K562 (cell line): ENCODE measurements at regions not wholly inside any gene's neighbourhood (a gene's known extent, or its start where the extent isn't known, plus 50 kb on each side); places are given as distances from the start of the nearest gene placed in this dataset.

Experiments used
- ARHGAP35 ChIP-seq: fragments of 450-650 bp; IDR thresholded peaks from 2 replicates; pipeline ENCODE4 v1.6.1; 2018; ENCODE audit not compliant: partially characterized antibody
- BRF2 ChIP-seq: IDR thresholded peaks from 3 replicates; pipeline ENCODE4 v1.6.1; 2011; ENCODE audit warnings: borderline replicate concordance, mild to moderate bottlenecking; ENCODE audit not compliant: insufficient read length, insufficient read depth
- CREB1 ChIP-seq, 2 experiments: sonication (generic) in 1 of 2; formaldehyde crosslinking in 1 of 2; IDR thresholded peaks; 2 replicates each; pipeline versions ENCODE4 v1.6.1 to v1.8.0; 2012 to 2022; ENCODE audit warnings: inconsistent platforms in 1 of 2, mild to moderate bottlenecking in 1 of 2, missing genetic modification reagents in 1 of 2, moderate library complexity in 1 of 2
- CTCF ChIP-seq, 3 experiments: IDR thresholded peaks in 2 of 3; conservative IDR thresholded peaks in 1 of 3; 2 replicates each; pipeline ENCODE4 v1.5.1; 2011 to 2012; ENCODE audit warnings: low read length in 3 of 3, mild to moderate bottlenecking in 3 of 3, control low read depth in 2 of 3, improper control_type of control experiment in 1 of 3, inconsistent platforms in 1 of 3, low read depth in 1 of 3, mixed read lengths in 1 of 3, moderate library complexity in 1 of 3; ENCODE audit not compliant: insufficient read depth in 2 of 3
- DMBX1 ChIP-seq: fragments of 250-450 bp; sonication (Bioruptor Pico); IDR thresholded peaks from 2 replicates; pipeline ENCODE4 v1.8.0; 2022; ENCODE audit warnings: inconsistent platforms, mild to moderate bottlenecking, moderate library complexity, borderline replicate concordance
- FOSL1 ChIP-seq: fragments of 200-800 bp; sonication (Bioruptor generic); conservative IDR thresholded peaks from 2 replicates; pipeline ENCODE4 v1.6.1; 2016; ENCODE audit warnings: missing genetic modification characterization, missing compliant biosample characterization
- HMG20B ChIP-seq: fragments of 250-450 bp; sonication (Bioruptor Pico); IDR thresholded peaks from 2 replicates; pipeline ENCODE4 v1.5.0; 2021; ENCODE audit warnings: mild to moderate bottlenecking
- JUND ChIP-seq, 2 experiments: IDR thresholded peaks; 2 replicates in 1 of 2; 3 replicates in 1 of 2; pipeline ENCODE4 v1.6.1; 2011; ENCODE audit warnings: borderline replicate concordance in 2 of 2, low read depth in 2 of 2, low read length in 2 of 2, improper control_type of control experiment in 1 of 2, missing biosample characterization in 1 of 2, missing genetic modification characterization in 1 of 2, missing genetic modification reagents in 1 of 2
- POLR2A ChIP-seq: fragments of 450-650 bp; conservative IDR thresholded peaks from 2 replicates; pipeline ENCODE4 v1.6.1; 2016
- ZNF175 ChIP-seq: fragments of 200-800 bp; sonication (Bioruptor generic); IDR thresholded peaks from 2 replicates; pipeline ENCODE4 v1.6.1; 2016; ENCODE audit warnings: low read depth, mild to moderate bottlenecking, missing genetic modification characterization, missing compliant biosample characterization
- ZZZ3 ChIP-seq: fragments of 450-650 bp; IDR thresholded peaks from 2 replicates; pipeline ENCODE4 v1.6.1; 2016; ENCODE audit warnings: antibody characterized with exemption, mild to moderate bottlenecking, moderate library complexity
- TF ChIP-seq, protein P1 (sequence below), 2 experiments: fragments of 450-650 bp in 1 of 2; sonication (generic) in 1 of 2; formaldehyde crosslinking in 1 of 2; IDR thresholded peaks; 2 replicates each; pipeline versions ENCODE4 v1.7.1 to v1.9.0; 2016 to 2022; ENCODE audit warnings: inconsistent platforms in 1 of 2, mild to moderate bottlenecking in 1 of 2, missing genetic modification reagents in 1 of 2
- TF ChIP-seq, protein P2 (sequence below): fragments of 450-650 bp; formaldehyde crosslinking; IDR thresholded peaks from 2 replicates; pipeline ENCODE4 v1.4.0; 2022; ENCODE audit warnings: missing genetic modification characterization

GRCh38 chr16:54652201-54652770 is 278.4 kb upstream of the IRX5 start:
- TF ChIP-seq CTCF (IDR thresholded peaks at IDR 0.05 in 2 of 3, conservative IDR thresholded peaks at IDR 0.05 in 1 of 3; ENCODE audit: insufficient read depth in 2 of 3, low read depth in 1 of 3, low read length in 3 of 3): no peak
- TF ChIP-seq CREB1 (IDR thresholded peaks at IDR 0.05): no peak
- no peak for TF ChIP-seq CREB1 (CRISPR knock-in tag; IDR thresholded peaks at IDR 0.05)
- TF ChIP-seq HMG20B (CRISPR knock-in tag): no peak
- no peak for TF ChIP-seq DMBX1
- TF ChIP-seq ZNF175 (CRISPR knock-in tag): no peak
- no peak for TF ChIP-seq ARHGAP35
- no peak for TF ChIP-seq POLR2A
- no peak for TF ChIP-seq ZZZ3
- TF ChIP-seq BRF2: no peak
- TF ChIP-seq, protein P1, sequence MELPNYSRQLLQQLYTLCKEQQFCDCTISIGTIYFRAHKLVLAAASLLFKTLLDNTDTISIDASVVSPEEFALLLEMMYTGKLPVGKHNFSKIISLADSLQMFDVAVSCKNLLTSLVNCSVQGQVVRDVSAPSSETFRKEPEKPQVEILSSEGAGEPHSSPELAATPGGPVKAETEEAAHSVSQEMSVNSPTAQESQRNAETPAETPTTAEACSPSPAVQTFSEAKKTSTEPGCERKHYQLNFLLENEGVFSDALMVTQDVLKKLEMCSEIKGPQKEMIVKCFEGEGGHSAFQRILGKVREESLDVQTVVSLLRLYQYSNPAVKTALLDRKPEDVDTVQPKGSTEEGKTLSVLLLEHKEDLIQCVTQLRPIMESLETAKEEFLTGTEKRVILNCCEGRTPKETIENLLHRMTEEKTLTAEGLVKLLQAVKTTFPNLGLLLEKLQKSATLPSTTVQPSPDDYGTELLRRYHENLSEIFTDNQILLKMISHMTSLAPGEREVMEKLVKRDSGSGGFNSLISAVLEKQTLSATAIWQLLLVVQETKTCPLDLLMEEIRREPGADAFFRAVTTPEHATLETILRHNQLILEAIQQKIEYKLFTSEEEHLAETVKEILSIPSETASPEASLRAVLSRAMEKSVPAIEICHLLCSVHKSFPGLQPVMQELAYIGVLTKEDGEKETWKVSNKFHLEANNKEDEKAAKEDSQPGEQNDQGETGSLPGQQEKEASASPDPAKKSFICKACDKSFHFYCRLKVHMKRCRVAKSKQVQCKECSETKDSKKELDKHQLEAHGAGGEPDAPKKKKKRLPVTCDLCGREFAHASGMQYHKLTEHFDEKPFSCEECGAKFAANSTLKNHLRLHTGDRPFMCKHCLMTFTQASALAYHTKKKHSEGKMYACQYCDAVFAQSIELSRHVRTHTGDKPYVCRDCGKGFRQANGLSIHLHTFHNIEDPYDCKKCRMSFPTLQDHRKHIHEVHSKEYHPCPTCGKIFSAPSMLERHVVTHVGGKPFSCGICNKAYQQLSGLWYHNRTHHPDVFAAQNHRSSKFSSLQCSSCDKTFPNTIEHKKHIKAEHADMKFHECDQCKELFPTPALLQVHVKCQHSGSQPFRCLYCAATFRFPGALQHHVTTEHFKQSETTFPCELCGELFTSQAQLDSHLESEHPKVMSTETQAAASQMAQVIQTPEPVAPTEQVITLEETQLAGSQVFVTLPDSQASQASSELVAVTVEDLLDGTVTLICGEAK (IDR thresholded peaks at IDR 0.05): no peak
- TF ChIP-seq, protein P1 (CRISPR knock-in tag; IDR thresholded peaks at IDR 0.05): no peak
- no peak for TF ChIP-seq FOSL1 (tag)
- TF ChIP-seq JUND (IDR thresholded peaks at IDR 0.05; ENCODE audit: borderline replicate concordance, low read depth, low read length): no peak
- no peak for TF ChIP-seq JUND (tag; IDR thresholded peaks at IDR 0.05; ENCODE audit: borderline replicate concordance, low read depth, low read length)
- TF ChIP-seq, protein P2, sequence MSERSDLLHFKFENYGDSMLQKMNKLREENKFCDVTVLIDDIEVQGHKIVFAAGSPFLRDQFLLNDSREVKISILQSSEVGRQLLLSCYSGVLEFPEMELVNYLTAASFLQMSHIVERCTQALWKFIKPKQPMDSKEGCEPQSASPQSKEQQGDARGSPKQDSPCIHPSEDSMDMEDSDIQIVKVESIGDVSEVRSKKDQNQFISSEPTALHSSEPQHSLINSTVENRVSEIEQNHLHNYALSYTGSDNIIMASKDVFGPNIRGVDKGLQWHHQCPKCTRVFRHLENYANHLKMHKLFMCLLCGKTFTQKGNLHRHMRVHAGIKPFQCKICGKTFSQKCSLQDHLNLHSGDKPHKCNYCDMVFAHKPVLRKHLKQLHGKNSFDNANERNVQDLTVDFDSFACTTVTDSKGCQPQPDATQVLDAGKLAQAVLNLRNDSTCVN (CRISPR knock-in tag): no peak
